Thoracic aorta (tissue), 2 donors: ENCODE measurements at regions not wholly inside any gene's neighbourhood (a gene's known extent, or its start where the extent isn't known, plus 50 kb on each side); places are given as distances from the start of the nearest gene placed in this dataset.
"Not testable (repeated sequence)": the region's sequence is repeated elsewhere in the genome, so short reads cannot be mapped to it uniquely, and the experiment has no call there.

ENCODE experiments used
- ATAC-seq: fragments of 150-250 bp; one replicate; pipeline ENCODE4 v1.8.0; 2017; ENCODE audit warnings: low read depth; ENCODE audit not compliant: insufficient number of reproducible peaks, low FRiP score
- DNase-seq: peaks from one replicate; pipeline ENCODE4 v3.0.0-alpha.2; 2020; ENCODE audit warnings: low spot score
- H3K27ac ChIP-seq, 2 donors: fragments of 200-600 bp; sonication (generic); 1 replicate in 1 of 2; 2 replicates in 1 of 2; pipeline ENCODE4 v1.5.1; 2016; ENCODE audit warnings: mild to moderate bottlenecking in 2 of 2, moderate library complexity in 2 of 2
- H3K27me3 ChIP-seq: fragments of 200-600 bp; sonication (generic); replicated peaks from 2 replicates; pipeline ENCODE4 v1.6.0; 2016; ENCODE audit warnings: mild to moderate bottlenecking; ENCODE audit not compliant: insufficient read depth
- H3K36me3 ChIP-seq: fragments of 200-600 bp; sonication (generic); one replicate; pipeline ENCODE4 v1.5.1; 2016
- H3K4me1 ChIP-seq, 2 donors: fragments of 200-600 bp; sonication (generic); 1 replicate in 1 of 2; 2 replicates in 1 of 2; pipeline versions ENCODE4 v1.5.1 to v1.6.0; 2016; ENCODE audit warnings: low read depth in 2 of 2, mild to moderate bottlenecking in 1 of 2; ENCODE audit not compliant: control insufficient read depth in 1 of 2
- H3K4me3 ChIP-seq: fragments of 200-600 bp; sonication (generic); 2 replicates; pipeline ENCODE4 v1.5.1; 2016; ENCODE audit warnings: mild to moderate bottlenecking
- H3K9me3 ChIP-seq: fragments of 200-600 bp; sonication (generic); 2 replicates; pipeline ENCODE4 v1.5.1; 2016
- TF ChIP-seq, protein P1 (sequence below): fragments of 200-600 bp; sonication (generic); IDR thresholded peaks from one replicate; pipeline ENCODE4 v1.5.1; 2019; ENCODE audit warnings: antibody characterized with exemption

DNA sequence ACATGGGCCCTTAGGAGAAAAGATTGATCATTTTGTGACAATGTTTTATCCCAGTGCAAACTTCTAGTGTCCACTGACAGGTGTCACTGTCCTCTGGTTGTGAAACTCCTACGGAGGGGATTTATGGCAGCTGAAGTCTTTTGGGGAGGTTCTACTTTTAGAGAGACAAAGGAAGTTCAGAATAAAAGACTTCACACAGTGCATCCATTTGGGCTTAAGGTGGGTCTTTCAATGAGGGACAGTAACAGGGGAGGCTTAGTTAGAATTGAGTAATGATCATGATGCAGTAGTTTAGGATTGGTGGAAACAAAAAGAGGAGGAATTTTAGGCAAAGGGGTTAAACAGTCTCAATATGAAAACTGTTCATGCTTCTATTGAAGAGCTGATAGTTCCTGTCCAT, 501.1 kb upstream of the NRP1 start:
- H3K4me3 ChIP-seq = no peak overlapping the region
- H3K27ac ChIP-seq = no peak overlapping the region
- no peaks in the 10 kb centered on the region for H3K9me3 ChIP-seq
- no peaks in the 10 kb centered on the region for H3K4me1 ChIP-seq
- DNase-seq (no peak), ATAC-seq (no peak)
- H3K27me3 ChIP-seq = no peaks in the 10 kb centered on the region
- TF ChIP-seq, protein P1, sequence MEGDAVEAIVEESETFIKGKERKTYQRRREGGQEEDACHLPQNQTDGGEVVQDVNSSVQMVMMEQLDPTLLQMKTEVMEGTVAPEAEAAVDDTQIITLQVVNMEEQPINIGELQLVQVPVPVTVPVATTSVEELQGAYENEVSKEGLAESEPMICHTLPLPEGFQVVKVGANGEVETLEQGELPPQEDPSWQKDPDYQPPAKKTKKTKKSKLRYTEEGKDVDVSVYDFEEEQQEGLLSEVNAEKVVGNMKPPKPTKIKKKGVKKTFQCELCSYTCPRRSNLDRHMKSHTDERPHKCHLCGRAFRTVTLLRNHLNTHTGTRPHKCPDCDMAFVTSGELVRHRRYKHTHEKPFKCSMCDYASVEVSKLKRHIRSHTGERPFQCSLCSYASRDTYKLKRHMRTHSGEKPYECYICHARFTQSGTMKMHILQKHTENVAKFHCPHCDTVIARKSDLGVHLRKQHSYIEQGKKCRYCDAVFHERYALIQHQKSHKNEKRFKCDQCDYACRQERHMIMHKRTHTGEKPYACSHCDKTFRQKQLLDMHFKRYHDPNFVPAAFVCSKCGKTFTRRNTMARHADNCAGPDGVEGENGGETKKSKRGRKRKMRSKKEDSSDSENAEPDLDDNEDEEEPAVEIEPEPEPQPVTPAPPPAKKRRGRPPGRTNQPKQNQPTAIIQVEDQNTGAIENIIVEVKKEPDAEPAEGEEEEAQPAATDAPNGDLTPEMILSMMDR = no peak
- H3K36me3 ChIP-seq = no peaks in the 10 kb centered on the region

DNA sequence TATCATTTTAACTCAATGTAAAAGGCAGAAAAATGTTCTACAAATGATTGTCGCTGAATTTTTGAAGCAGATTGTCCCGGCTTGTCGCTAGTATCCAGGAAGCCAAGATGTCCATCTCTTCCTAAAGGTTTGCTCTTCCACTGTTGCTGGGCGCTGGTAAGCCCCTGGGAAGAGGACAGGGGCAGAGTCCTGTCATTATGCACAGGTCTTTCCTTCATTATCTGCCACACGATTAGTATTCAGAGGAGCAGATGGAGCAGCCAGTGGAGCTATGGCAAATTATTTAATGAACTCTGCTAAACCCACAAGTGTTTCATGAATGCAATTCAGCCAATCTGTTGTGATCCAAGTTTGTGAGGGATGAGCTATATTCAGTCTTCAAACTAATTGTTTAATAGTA, 499.1 kb upstream of the NRP1 start:
- DNase-seq (no peak), ATAC-seq (no peak)
- Histone ChIP-seq H3K27me3 (no peaks in the 10 kb centered on the region), H3K9me3 (no peaks in the 10 kb centered on the region), H3K4me1 (no peaks in the 10 kb centered on the region), H3K36me3 (no peaks in the 10 kb centered on the region), H3K27ac (no peak overlapping the region), H3K4me3 (no peak overlapping the region)
- TF ChIP-seq, protein P1 = no peak

DNA sequence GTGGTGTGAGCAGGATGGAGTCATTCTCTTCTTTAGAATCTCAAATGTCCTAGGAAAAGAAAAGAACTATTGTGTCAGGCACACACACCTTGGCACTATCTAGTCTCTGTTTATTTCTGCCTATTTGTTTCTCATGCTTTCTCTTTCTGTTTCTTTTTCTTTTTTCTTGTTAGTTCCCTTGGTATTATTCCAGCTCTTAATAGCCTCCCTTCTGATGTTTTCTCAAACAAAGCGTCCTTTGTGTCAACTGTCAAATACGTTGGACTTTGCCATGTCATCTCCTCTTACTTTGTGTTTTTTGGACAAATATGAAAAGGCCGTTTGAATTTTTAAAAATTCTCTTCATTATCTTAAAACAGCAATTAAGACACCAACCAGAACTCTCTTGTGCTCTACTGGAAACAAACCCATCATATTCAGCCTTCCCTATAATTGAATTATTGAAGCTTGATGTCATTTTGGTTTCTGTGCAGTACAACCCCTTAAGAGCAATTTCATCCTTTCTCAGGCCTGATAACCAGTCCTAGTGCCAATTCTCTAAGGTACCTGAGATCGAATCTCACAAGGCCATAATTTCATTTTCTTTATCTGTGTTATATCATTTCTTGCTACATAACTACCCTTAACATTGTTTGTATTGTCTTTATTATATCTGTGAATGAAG, 497.8 kb upstream of the NRP1 start:
- no peak overlapping the region for H3K4me3 ChIP-seq
- no peak for DNase-seq
- H3K27ac ChIP-seq = no peak overlapping the region
- H3K9me3 ChIP-seq = no peaks in the 10 kb centered on the region
- no peaks in the 10 kb centered on the region for H3K27me3 ChIP-seq
- TF ChIP-seq, protein P1 = no peak
- no peaks in the 10 kb centered on the region for H3K4me1 ChIP-seq
- ATAC-seq = no peak
- H3K36me3 ChIP-seq = no peaks in the 10 kb centered on the region

DNA sequence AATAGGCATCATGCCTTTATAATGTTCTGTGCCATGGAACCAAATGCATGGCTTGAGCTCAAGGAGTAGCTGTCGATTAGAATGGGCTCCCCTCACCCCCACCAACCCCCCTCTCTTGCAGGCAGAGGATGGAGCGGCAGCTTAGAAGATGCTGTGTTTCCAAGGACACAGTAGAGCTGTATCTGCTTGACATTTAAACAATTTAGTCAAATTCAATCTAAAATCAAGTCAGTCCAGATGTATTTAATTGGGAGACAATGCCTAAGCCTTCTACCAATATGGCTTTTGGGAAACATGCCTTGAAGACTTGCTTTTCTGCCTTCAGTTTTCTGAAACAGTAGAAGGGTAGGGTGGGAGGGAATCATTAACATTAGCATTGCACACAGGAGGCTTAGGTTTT, 497.1 kb upstream of the NRP1 start:
- no peak for ATAC-seq
- TF ChIP-seq, protein P1 = no peak
- Histone ChIP-seq H3K4me1 (no peaks in the 10 kb centered on the region), H3K9me3 (no peaks in the 10 kb centered on the region), H3K4me3 (no peak overlapping the region), H3K27ac (no peak overlapping the region), H3K27me3 (no peaks in the 10 kb centered on the region), H3K36me3 (no peaks in the 10 kb centered on the region)
- DNase-seq = no peak

DNA sequence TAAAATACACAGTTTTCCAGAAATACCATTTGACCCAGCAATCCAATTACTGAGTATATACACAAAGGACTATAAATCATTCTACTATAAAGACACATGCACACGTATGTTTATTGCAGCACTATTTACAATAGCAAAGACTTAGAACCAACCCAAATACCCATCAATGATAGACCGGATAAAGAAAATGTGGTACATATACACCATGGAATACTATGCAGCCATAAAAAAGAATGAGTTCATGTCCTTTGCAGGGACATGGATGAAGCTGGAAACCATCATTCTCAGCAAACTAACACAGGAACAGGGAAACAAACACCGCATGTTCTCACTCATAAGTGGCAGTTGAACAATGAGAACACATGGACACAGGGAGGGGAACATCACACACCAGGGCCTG, 495.4 kb upstream of the NRP1 start:
- not testable (repeated sequence) for H3K4me3 ChIP-seq, ATAC-seq, H3K27me3 ChIP-seq, H3K27ac ChIP-seq, DNase-seq, H3K36me3 ChIP-seq, H3K9me3 ChIP-seq, H3K4me1 ChIP-seq

DNA sequence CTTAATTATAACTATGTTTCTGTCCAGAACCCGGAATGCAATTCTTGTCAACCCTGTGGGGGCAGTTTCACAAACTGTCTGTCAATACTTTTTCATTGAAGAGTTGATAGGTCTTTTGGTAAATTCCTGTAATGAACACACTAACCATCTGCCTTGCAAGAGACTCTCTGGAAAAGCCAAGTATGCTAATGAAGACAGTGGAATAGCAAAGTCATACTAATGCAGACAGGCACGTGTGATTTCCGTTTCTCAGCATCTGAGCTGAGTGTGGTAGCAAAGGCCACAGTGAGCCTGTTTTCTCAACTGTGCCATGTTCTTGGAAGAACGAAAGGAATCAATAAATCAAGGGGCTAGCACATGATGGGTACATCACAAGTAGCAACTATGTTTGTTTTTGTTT, 494.1 kb upstream of the NRP1 start:
- ATAC-seq = no peak
- Histone ChIP-seq H3K36me3 (no peaks in the 10 kb centered on the region), H3K9me3 (no peaks in the 10 kb centered on the region), H3K27me3 (no peaks in the 10 kb centered on the region), H3K4me1 (no peaks in the 10 kb centered on the region), H3K27ac (no peak overlapping the region), H3K4me3 (no peak overlapping the region)
- TF ChIP-seq, protein P1 = no peak
- DNase-seq = no peak
